Esophagus squamous epithelium (tissue), 5 donors: ENCODE measurements at regions not wholly inside any gene's neighbourhood (a gene's known extent, or its start where the extent isn't known, plus 50 kb on each side); places are given as distances from the start of the nearest gene placed in this dataset.

ENCODE experiments used
- DNase-seq: peaks from one replicate; lab custom pipeline; 2025; lab: John Stamatoyannopoulos, UW
- H3K27ac ChIP-seq, 4 donors: fragments of 200-600 bp; sonication (generic); one replicate each; pipeline ENCODE4 v1.5.1; 2016 to 2019; ENCODE audit warnings: mild to moderate bottlenecking in 1 of 4
- H3K27me3 ChIP-seq, 4 donors: fragments of 200-600 bp; sonication (generic); 1 replicate in 3 of 4; 2 replicates in 1 of 4; pipeline versions ENCODE4 v1.5.1 to v1.6.0; 2017 to 2021; ENCODE audit warnings: antibody characterized with exemption in 1 of 4
- H3K36me3 ChIP-seq, 3 donors: fragments of 200-600 bp; sonication (generic); one replicate each; pipeline ENCODE4 v1.5.1; 2016 to 2019
- H3K4me1 ChIP-seq, 3 donors: fragments of 200-600 bp; sonication (generic); one replicate each; pipeline ENCODE4 v1.5.1; 2017 to 2019
- H3K4me3 ChIP-seq, 4 donors: fragments of 200-600 bp; sonication (generic); 1 replicate in 3 of 4; 2 replicates in 1 of 4; pipeline ENCODE4 v1.5.1; 2016 to 2019; ENCODE audit warnings: mild to moderate bottlenecking in 2 of 4, moderate library complexity in 1 of 4
- H3K9me3 ChIP-seq, 3 donors: fragments of 200-600 bp; sonication (generic); one replicate each; pipeline ENCODE4 v1.5.1; 2016 to 2019
- CTCF ChIP-seq, 6 experiments: fragments of 450-650 bp in 4 of 6; fragments of 200-600 bp in 2 of 6; sonication (generic) in 2 of 6; IDR thresholded peaks; one replicate each; pipeline ENCODE4 v1.5.1; 2016 to 2019; ENCODE audit warnings: antibody characterized with exemption in 6 of 6, mild to moderate bottlenecking in 4 of 6, moderate library complexity in 4 of 6
- POLR2A ChIP-seq, 4 donors: fragments of 450-650 bp; IDR thresholded peaks; one replicate each; pipeline ENCODE4 v1.6.1; 2017; ENCODE audit warnings: antibody characterized with exemption in 4 of 4, mild to moderate bottlenecking in 4 of 4, moderate library complexity in 3 of 4
- WGBS, 2 donors: methylation state at CpG; one replicate each; pipeline ENCODE4 v1.1.5; 2018; 5-methylcytosine and 5-hydroxymethylcytosine counted together
- intact Hi-C: fragments of 100-400 bp; cut with DNase I; formaldehyde crosslinking; loops from one replicate; pipeline ENCODE4 v1.15.0; 2022
- donor health status: DM: yes; HTN: yes; CAD: no.

GRCh38 chr13:44141725-44142539, 231.7 kb upstream of the SERP2 start:
- Histone ChIP-seq H3K27me3 (no peaks in the 10 kb centered on the region), H3K27ac (peak overlapping the region; percentile 88 to 97 (median 92)), H3K9me3 (no peaks in the 10 kb centered on the region), H3K4me1 (peaks cover 0 to 16% (median 6%) of the 10 kb centered on the region in 3 donors), H3K36me3 (no peaks in the 10 kb centered on the region), H3K4me3 (peak overlapping the region; percentile 36 to 73 (median 56))
- intact Hi-C loops: no loop called here
- DNase-seq: peak; percentile 86
- 1 to 4% methylated on average over 5 to 30 of the region's 84 CpGs for WGBS, 2 donors
- TF ChIP-seq POLR2A (IDR thresholded peaks at IDR 0.05): peak in 3 of 4 donors; percentile 63 to 95 (median 66)
- peak in 4 of 6 experiments; percentile 15 to 44 (median 41) for TF ChIP-seq CTCF (IDR thresholded peaks at IDR 0.05)

- Histone ChIP-seq H3K4me3 (peak overlapping the region; percentile 36 to 73 (median 56)), H3K27me3 (no peaks in the 10 kb centered on the region), H3K4me1 (peaks cover 0 to 16% (median 6%) of the 10 kb centered on the region in 3 donors), H3K27ac (peak overlapping the region; percentile 72 to 93 (median 84)), H3K9me3 (no peaks in the 10 kb centered on the region), H3K36me3 (no peaks in the 10 kb centered on the region)
- 8 to 10% methylated on average over 7 of the region's 7 CpGs for WGBS, 2 donors
- DNase-seq: no peak
- intact Hi-C loops: no loop called here
- TF ChIP-seq CTCF (IDR thresholded peaks at IDR 0.05) (no peak), POLR2A (IDR thresholded peaks at IDR 0.05) (no peak)
Observed at GRCh38 chr13:44142540-44142867, 231.1 kb upstream of the SERP2 start.

- whole genome bisulfite sequencing, 2 donors: 65 to 72% methylated on average over 4 of the region's 4 CpGs
- H3K27ac ChIP-seq: peak overlapping the region in 2 of 4 donors; percentile 87 to 93
- H3K9me3 ChIP-seq: no peaks in the 10 kb centered on the region
- H3K27me3 ChIP-seq: no peaks in the 10 kb centered on the region
- TF ChIP-seq CTCF (IDR thresholded peaks at IDR 0.05) (no peak), POLR2A (IDR thresholded peaks at IDR 0.05) (no peak)
- intact Hi-C loops: no loop called here
- no peak for DNase-seq
- H3K36me3 ChIP-seq: no peaks in the 10 kb centered on the region
- peaks cover 0 to 16% (median 6%) of the 10 kb centered on the region in 3 donors for H3K4me1 ChIP-seq
- H3K4me3 ChIP-seq: peak overlapping the region in 3 of 4 donors; percentile 51 to 73 (median 60)
Observed at GRCh38 chr13:44142941-44143665, 230.5 kb upstream of the SERP2 start.

- 71 to 86% methylated on average over 1 of the region's 1 CpG for WGBS, 2 donors
- no peak overlapping the region for H3K4me3 ChIP-seq
- H3K4me1 ChIP-seq: peaks cover 0 to 13% (median 5%) of the 10 kb centered on the region in 3 donors
- intact Hi-C loops: no loop called here
- DNase-seq: no peak
- no peak overlapping the region for H3K27ac ChIP-seq
- no peaks in the 10 kb centered on the region for H3K9me3 ChIP-seq
- TF ChIP-seq CTCF (IDR thresholded peaks at IDR 0.05) (no peak), POLR2A (IDR thresholded peaks at IDR 0.05) (no peak)
- no peaks in the 10 kb centered on the region for H3K36me3 ChIP-seq
- no peaks in the 10 kb centered on the region for H3K27me3 ChIP-seq
Observed at GRCh38 chr13:44146138-44146537, 227.5 kb upstream of the SERP2 start.

GRCh38 chr13:44147233-44147632, 226.4 kb upstream of the SERP2 start:
- no peak overlapping the region for H3K4me3 ChIP-seq
- H3K27me3 ChIP-seq: no peaks in the 10 kb centered on the region
- H3K27ac ChIP-seq: no peak overlapping the region
- peaks cover 0 to 7% (median 0%) of the 10 kb centered on the region in 3 donors for H3K4me1 ChIP-seq
- 63 to 95% methylated on average over 2 of the region's 2 CpGs for WGBS, 2 donors
- intact Hi-C loops: no loop called here
- no peaks in the 10 kb centered on the region for H3K9me3 ChIP-seq
- H3K36me3 ChIP-seq: no peaks in the 10 kb centered on the region
- TF ChIP-seq CTCF (IDR thresholded peaks at IDR 0.05) (no peak), POLR2A (IDR thresholded peaks at IDR 0.05) (no peak)
- DNase-seq: no peak
